NCI-H524 treated with DMSO at 0.1 percent for 48 hours (cell line): ENCODE measurements at regions not wholly inside any gene's neighbourhood (a gene's known extent, or its start where the extent isn't known, plus 50 kb on each side); places are given as distances from the start of the nearest gene placed in this dataset.
"Not testable (repeated sequence)": the region's sequence is repeated elsewhere in the genome, so short reads cannot be mapped to it uniquely, and the experiment has no call there.

Source experiments
- DNase-seq: peaks from one replicate; lab custom pipeline; 2025; lab: John Stamatoyannopoulos, UW

DNA sequence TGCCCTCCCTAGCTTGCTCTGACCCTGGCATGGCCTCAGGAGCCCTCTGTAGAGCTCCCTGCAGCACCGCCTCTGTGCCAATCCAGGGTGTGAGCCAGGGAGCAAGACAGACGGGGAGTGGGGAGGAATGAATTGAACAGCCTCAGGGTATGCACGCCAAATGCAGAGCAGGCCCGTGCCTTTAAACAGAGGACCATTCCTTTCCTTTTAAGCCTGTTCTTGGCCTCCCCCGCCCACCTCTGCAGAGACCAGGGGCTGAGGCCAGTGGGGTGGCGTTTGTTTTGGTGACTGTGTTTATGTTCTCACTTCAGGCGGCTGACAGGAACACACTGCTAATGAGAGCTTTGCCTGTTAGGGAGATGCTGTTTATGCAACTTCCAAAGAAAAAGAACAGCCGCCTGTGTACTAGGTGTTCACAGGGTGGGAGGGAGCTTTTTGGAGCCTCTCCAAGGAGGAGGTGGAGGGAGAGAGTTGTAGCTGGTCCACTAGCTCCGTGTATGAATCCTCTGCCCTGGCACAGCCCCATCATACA, 528.1 kb upstream of the DPP6 start:
- no peak for DNase-seq

DNA sequence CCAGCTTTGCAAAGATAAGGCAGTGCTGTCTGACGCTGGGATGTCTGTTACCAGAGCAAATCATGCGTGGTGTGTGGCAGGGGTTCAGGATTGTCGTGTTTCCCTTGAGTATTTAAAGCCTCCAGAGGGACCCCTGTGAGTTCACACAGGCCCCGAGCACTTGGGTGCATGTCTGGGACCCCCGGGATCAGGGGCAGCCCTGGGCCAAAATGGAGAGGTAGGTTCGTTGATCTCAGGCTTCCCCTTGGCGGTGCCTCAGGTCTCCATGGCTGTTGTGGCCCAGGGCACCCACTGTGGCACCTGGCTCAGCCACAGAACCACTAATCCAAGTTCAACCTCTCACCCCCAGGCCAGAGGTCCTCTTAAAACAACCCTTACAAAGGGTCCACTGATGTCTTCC, 523.1 kb upstream of the DPP6 start:
- no peak for DNase-seq

DNA sequence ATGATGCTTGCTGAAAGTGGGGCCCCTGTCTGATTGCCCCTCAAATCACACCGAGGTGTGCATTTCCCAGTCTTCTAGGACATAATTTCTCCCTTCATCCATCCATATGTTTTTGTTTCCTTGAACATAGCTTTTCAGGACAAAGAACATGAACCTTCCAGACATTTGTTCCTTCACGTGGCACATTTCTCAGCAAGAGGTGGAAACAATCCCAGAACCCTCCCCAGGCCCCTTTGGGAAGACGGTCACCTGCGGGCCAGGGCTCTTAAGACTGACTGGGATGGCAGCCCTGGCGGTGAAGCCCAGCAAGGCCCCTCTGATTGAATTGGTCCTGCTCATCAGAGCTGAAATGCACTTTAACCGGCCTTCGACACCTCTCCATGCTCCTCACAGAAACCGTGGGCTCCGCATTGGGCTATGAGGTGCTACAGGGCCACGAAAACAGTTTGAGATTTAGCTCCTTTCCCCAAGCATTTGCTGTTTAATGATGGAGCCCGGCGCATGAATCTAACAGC, 522.5 kb upstream of the DPP6 start:
- no peak for DNase-seq

DNA sequence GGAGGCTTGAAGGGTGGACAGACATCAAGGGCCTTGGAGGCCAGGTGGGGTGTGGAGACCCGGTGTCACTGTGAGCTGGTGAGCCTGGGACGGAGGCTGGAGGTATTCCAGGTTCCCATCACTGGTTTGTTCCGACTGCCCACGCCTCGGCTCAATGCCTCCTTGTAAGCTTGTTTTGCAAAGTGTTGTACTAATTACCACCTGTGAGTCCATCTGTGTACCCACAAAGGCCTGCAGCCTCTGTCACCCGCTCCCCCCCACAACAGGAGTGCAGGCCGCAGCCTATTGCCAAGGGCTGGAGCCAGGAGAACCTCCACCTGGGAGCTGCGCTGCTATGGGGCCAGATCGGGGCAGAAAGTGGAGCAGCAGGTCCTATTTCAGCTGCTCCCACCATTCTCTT, 521.8 kb upstream of the DPP6 start:
- no peak for DNase-seq

DNA sequence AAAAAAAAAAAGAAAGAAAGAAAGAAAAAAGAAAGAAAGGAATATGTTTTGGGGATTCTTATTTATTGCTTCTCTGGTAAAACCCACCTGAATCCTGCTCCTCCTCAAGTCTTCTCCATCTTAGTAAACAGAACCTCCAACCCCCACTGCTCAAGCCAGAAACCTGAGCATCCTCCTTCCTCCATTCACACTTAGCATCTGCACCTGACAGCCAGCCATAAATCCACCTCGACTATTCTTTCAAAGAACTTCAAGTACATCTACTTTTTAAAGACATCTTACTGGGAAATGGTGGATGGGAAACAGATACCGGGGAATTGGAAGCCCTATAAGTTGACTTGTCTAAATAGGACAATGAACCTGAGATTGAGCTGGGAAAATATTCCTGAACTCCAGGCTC, 519.9 kb upstream of the DPP6 start:
- no peak for DNase-seq

DNA sequence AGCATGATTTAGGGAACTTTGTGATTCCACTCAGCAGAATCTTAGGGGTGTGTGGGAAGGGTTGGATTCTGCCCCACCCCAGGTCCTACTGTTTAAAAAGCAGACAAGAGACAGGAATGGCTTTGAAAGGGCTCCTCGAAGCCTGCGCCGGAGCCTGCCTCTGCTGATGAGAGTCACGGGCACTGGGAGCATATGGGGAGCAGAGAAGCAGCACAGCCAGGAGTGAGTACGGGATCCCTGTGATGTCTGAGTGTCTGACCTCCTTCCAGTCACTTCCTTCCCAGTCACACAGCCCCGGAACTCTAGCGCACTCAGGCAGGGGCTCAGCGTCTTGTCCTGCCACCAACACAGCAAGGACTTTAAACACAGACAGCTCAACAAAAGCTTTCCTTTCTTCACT, 514.9 kb upstream of the DPP6 start:
- DNase-seq = no peak

DNA sequence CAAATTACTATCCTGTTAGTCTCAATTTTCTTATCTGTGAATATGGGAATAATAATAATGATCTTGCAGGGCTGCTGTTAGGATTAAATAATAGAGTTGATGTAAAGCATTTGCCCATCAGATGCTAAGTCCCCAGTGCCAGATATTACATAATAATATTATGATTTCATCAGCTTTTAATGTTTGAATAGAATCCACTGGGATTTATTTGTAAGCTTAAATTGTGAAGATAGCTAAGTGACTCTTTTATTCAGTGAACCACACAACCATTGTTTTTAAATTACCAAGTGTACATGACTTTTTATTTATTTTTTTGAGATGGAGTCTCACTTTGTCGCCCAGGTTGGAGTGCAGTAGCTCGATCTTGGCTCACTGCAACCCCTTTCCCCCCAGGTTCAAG, 510.3 kb upstream of the DPP6 start:
- no peak for DNase-seq

DNA sequence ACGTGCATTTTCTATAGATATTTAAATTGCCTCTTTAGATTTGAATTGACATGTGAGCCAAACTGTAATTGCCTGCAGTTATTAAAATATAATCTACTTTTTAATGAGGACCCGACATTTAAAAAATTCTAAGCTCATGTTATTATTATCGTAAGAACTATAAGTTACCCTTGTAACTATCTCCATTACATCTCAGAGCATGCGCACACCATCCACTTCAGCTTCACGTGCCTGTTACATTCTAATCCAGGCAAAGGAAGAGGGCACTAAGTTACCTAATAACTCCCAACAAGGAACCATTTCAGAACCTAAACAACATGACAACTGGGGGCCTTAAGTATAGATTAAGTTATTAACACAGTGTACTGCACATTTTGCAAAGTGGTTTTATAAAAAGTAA, 509.0 kb upstream of the DPP6 start:
- DNase-seq = no peak

DNA sequence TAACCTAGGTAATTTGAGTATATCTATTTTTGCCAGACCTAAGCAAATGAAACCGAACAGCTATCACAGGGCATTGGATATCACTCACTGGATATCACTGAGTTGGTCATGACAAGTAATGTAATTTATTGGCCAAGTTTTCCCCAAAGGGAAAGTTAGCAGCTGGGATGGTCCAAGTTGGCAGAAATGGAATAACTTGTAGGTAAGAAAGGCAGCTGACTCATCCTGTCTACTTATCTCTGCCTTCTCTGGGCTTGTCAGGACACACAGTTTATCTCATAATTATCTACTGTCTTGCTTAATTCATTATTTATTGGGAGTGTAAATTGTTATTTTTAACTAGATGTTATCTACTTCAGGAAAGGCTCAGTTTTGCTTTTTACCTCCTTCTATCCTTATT, 502.0 kb upstream of the DPP6 start:
- no peak for DNase-seq

DNA sequence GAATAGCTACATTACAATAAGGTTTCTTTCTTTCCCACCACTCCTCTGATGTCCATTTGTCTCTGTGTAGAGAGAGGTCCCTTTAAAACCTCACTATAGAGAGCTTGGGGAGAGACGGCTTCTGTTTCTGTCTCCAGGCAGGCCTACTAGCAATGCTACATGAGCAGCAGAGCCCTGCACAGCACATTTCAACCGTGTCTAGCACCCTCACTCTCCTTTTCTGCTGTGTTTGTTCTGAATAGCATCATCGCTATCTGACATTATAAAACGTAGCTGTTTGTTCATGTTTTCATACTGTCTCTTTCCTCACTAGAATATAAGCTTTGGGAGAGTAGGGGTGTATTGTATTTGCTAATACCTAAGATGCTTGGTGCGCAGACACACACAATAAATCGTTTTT, 487.8 kb upstream of the DPP6 start:
- DNase-seq = no peak

DNA sequence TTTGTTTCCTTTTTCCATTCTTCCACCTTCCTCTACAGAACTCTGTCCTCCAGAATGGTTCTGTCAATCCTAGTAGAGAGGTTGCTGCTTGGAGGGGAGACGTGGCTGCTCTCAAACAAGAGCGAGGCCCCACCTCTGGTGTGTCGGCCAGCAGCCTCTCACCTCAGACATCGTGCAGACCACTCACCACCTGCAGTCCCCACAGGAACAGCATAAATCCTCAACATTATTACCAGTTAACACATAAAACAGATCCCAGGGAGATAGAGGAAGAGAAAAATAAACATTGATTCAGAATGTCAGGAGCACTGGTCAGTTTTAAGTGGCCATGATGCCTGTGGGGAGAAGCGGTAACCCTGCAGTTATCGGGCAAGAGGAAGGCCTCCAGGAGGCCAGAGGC, 485.9 kb upstream of the DPP6 start:
- no peak for DNase-seq

DNA sequence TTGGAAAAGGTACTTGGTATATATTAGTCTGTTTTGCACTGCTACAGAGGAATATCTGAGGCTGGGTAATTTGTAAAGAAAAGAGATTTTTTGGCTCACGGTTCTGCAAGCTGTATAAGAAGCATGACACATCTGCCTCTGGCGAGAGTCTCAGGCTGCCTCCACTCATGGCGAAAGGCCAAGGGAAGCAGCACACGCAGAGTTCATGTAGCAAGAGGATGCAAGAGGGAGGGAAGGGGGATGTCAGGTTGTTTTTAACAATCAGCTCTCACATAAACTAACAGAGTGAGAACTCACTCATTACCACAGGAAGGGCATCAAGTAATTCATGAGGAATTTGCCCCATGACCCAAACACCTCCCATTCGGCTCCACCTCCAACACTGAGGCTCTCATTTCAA, 484.8 kb upstream of the DPP6 start:
- DNase-seq = no peak

DNA sequence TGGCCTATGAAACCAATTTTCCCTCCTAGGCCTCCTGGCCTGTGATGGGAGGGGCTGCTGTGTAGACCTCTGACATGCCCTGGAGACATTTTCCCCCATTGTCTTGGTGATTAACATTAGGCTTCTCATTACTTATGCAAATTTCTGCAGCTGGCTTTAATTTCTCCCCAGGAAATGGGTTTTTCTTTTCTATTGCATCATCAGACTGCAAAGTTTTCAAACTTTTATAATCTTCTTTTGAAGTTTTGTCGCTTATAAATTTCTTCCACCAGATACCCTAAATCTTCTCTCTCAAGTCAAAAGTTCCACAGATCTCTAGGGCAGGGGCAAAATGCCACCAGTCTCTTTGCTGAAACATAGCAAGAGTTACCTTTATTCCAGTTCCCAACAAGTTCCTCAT, 482.7 kb upstream of the DPP6 start:
- DNase-seq = not testable (repeated sequence)

DNA sequence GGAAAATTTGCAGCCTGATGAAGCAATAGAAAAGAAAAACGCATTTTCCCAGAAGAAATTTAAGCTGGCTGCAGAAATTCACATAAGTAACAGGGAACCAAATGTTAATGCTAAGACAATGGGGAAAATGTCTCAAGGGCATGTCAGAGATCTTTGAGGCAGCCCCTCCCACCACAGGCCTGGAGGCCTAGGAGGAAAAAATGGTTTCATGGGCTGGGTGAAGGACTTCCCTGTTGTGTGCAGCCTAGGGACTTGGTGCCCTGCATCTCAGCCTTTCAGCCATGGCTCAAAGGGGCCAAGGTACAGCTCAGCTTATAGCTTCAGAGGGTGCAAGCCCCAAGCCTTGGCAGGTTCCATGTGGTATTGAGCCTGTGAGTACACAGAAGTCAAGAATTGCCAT, 476.1 kb upstream of the DPP6 start:
- no peak for DNase-seq

DNA sequence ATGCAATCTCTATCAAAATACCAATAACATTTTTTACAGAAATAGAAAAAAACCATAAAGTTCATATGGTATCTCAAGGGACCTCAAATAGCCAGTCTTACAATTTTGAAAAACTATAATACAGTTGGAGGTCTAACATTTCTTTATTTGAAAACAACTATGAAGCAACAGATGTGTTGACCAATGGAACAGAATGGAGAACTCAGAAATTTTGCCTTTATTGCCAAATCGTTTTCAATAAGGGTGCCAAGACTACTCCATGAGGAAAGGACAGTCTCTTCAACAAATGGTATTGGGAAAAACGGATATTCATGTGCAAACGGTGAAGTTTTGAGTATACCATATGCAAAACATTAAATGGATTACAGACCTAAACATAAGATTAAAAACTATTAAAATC, 470.8 kb upstream of the DPP6 start:
- DNase-seq = no peak

DNA sequence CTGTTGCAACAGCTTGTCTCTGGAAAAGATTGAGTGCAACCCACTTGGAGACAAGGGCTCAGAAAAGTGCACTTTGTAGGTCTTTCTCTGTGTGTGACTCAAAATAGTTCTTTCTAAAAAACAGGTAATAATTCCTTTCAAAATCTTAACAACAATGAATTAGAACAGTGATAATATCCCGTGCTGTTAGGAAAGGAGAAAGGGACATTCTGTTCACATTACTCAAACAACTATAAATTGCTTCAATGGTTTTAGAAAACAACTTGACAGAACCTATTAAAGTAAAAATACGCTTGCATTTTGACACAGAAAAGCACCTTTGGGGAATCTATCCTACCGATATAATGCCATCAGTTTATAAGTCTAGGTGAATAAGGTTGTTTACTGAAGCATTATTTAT, 468.1 kb upstream of the DPP6 start:
- no peak for DNase-seq

DNA sequence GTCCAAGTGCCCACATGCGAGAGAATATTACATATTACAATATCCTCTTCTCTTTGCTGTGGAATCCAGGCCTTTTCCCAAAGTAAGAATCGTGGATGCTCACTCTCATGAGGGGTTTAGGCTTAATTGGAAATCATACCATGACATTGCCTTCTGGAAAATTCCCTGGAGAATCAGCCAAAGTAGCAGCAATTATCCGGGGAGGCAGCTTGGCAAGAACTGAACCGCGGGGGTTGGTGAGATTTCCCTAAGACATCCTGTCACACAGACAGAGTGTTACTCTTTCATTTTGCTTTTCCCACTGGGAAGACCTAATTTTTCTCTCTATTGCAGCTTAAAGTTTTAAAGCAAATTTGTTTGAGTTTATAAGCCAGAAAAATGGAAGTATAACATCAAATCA, 463.6 kb upstream of the DPP6 start:
- DNase-seq = no peak

DNA sequence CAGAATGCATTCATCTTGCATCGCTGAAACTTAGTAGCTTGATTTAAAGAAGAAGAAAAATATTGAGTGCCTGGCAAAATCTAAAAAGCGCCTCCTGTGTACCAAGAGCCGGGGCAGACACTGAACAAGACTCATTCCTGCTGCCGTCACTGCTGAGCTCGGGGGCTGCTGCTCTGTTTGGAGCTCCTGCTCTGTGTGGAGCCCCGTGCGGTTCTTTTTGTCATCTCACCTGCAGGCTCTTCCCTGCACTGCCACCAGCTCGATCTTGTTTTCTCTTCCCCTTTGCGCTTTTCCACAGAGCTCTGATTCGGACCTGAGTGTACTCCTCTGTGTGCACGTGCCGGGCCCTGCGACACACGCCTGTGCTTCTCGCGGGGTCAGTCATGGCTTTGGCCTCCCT, 462.1 kb upstream of the DPP6 start:
- no peak for DNase-seq

DNA sequence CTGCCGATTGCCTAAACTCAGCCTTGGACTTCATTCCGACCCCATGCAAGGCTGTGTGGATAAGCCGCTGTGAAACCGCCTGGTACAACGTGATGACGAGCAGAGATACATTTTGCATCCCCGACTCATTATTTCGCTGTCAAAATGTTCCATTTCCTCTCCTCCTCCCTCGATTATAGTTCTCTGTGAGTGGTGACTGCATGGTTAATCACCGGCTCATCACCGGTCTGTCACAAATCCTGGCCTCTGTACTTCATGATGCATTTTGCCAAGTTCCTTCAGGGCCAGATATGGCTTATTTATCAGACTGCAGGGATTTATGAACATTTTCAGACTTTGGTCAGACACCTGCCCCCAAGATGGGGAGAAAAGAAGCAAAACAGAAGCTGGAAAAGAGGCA, 461.6 kb upstream of the DPP6 start:
- no peak for DNase-seq

DNA sequence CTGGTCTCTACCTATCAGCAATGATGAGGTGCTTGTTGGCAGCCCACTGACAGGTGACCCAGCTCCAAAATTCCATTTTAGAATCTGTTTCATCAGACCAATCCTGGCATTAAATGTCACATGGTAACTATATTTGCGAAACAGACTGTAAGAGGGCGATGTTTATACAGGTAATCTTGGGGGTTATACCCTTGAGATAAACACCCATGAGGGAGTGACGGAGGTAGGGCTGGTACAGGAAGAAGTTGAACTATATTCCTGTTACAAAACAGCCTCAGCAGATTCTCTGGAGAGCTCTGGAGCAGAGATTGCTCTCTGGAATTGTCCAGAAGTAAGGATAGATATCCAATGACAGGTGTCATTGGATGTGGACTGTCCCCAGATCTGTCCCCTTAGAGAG, 444.8 kb upstream of the DPP6 start:
- no peak for DNase-seq

DNA sequence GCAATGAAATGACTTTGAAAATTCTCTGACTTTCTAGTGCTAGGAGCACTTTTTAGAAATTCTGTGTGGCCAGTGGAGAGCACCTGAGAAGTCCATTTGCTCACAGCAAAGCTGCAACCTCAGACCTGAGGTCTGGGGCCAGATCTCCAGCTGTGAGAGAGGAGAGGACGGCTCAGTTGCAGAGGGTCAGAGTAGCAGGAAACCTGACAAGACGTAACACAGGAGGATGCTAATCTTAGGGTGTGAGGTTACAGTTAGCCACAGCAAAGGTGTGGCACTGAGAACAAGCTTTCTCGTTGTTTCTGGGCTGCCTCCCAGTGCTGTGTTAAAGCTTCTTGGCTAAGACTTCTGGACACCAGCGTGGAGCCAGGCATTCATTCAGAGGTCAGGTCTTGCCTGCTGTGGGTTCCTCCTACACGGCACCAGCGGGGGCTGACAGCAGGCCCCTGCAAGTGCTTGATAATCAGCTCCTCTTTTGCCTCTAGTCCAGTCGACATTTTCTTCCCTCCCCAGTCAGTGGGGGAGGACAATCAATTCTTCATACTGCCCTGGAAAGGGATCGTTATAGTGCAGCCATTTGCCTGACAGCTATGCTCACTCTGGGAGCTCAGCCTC, 435.4 kb upstream of the DPP6 start:
- DNase-seq = no peak

DNA sequence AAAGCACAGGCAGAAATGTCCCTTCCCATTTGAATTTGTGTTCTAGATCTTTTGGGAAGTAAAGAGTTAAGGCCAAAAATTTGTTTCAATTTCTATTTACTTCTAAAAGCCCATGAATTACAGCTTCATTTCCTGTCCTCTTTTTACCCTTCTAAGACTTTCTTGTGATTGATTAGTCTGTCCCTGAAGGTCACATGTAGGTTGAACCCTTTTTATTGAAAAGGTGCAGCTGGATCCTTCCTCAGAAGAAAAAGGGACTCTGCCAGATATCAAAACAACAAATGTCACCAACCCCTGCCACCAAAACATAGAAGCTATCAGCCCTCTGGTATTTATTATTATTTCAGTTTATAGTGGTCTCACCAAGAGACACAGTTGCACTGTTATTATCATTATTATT, 424.9 kb upstream of the DPP6 start:
- DNase-seq = no peak

DNA sequence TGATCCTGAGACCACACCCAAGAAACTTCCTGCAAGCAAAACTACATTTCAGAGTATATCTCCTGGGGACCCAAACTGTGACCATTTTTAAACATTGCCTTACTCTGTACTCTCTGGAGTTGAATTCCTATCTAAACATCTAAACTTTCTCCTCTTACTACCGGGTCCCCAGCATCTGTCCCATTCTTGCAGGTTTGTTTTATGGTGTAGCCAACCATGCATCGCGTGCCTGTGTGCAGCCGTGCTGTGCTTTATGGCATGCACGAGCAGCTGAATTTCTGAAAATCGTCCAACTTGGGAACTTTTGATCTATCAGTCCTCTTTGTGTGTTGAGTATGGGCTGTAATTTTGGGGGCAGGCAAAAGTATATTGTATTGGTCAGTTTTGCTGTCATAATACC, 423.8 kb upstream of the DPP6 start:
- DNase-seq = no peak

DNA sequence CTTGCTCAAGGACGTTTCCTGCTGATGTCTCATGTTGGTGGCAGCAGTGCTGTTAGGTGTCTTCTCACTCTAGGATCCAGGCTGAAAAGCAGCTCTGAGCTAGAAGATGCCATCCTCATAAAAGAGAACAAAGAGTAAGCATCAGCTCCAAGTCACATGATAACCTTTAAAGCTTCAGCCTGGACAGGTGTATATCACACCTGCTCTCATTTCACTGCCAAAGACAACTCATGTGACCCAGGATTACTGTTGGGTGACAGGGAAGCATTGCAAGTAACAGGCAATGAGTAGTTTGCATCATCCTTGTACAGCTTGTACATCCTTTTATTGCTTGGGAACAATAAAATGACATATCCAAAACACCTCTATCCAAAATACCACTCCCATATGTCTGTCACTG, 423.4 kb upstream of the DPP6 start:
- no peak for DNase-seq
